H9 (cell line): ENCODE measurements at regions not wholly inside any gene's neighbourhood (a gene's known extent, or its start where the extent isn't known, plus 50 kb on each side); places are given as distances from the start of the nearest gene placed in this dataset.

Experiments
- DNase-seq: peaks from one replicate; pipeline ENCODE4 v3.0.0-alpha.2; 2017
- H2AFZ ChIP-seq: one replicate; pipeline ENCODE4 v1.6.1; 2013; ENCODE audit warnings: mild to moderate bottlenecking, low read length, control low read depth, moderate library complexity
- H2AK5ac ChIP-seq: 2 replicates; pipeline ENCODE4 v1.6.1; 2013; ENCODE audit warnings: low read length, control low read depth, mixed read lengths; ENCODE audit not compliant: insufficient read length
- H2BK120ac ChIP-seq: one replicate; pipeline ENCODE4 v1.6.1; 2013; ENCODE audit warnings: low read depth, mild to moderate bottlenecking, low read length, control low read depth, inconsistent platforms; ENCODE audit not compliant: poor library complexity, severe bottlenecking
- H2BK12ac ChIP-seq: 2 replicates; pipeline ENCODE4 v1.6.1; 2013; ENCODE audit warnings: low read length, control low read depth, mixed read lengths, low read depth; ENCODE audit not compliant: insufficient read length
- H2BK15ac ChIP-seq: 2 replicates; pipeline ENCODE4 v1.6.1; 2013; ENCODE audit warnings: low read depth, low read length, control low read depth
- H2BK20ac ChIP-seq: one replicate; pipeline ENCODE4 v1.6.1; 2013; ENCODE audit warnings: low read depth, mild to moderate bottlenecking, low read length, control low read depth, inconsistent platforms; ENCODE audit not compliant: poor library complexity, severe bottlenecking
- H2BK5ac ChIP-seq: 2 replicates; pipeline ENCODE4 v1.6.1; 2013; ENCODE audit warnings: low read length, control low read depth, mixed read lengths; ENCODE audit not compliant: insufficient read length
- H3K14ac ChIP-seq: 2 replicates; pipeline ENCODE4 v1.6.1; 2013; ENCODE audit warnings: low read length, control low read depth; ENCODE audit not compliant: insufficient read depth
- H3K18ac ChIP-seq: 2 replicates; pipeline ENCODE4 v1.6.1; 2013; ENCODE audit warnings: low read depth, mild to moderate bottlenecking, mixed read lengths, low read length, control low read depth; ENCODE audit not compliant: insufficient read length
- H3K23ac ChIP-seq: 2 replicates; pipeline ENCODE4 v1.6.1; 2013; ENCODE audit warnings: low read length, control low read depth, mixed read lengths, low read depth; ENCODE audit not compliant: insufficient read length
- H3K23me2 ChIP-seq: 2 replicates; pipeline ENCODE4 v1.6.1; 2013; ENCODE audit warnings: low read depth, mild to moderate bottlenecking, mixed read lengths, low read length, control low read depth; ENCODE audit not compliant: insufficient read length, poor library complexity, severe bottlenecking
- H3K27ac ChIP-seq: 2 replicates; pipeline ENCODE4 v1.5.1; 2013; ENCODE audit warnings: low read length, control low read depth, mixed read lengths, low read depth; ENCODE audit not compliant: insufficient read length
- H3K27me3 ChIP-seq: 2 replicates; pipeline ENCODE4 v1.6.1; 2013; ENCODE audit warnings: low read length, control low read depth, inconsistent platforms; ENCODE audit not compliant: insufficient read depth
- H3K4ac ChIP-seq: 2 replicates; pipeline ENCODE4 v1.6.1; 2013; ENCODE audit warnings: low read depth, mild to moderate bottlenecking, control low read depth, inconsistent platforms, low read length, moderate library complexity
- H3K4me1 ChIP-seq: 2 replicates; pipeline ENCODE4 v1.6.1; 2013; ENCODE audit warnings: low read length, control low read depth, inconsistent platforms; ENCODE audit not compliant: insufficient read depth
- H3K4me2 ChIP-seq: 2 replicates; pipeline ENCODE4 v1.6.1; 2013; ENCODE audit warnings: low read length, control low read depth, mixed read lengths; ENCODE audit not compliant: insufficient read length, insufficient read depth
- H3K56ac ChIP-seq: 2 replicates; pipeline ENCODE4 v1.6.1; 2013; ENCODE audit warnings: low read depth, mild to moderate bottlenecking, mixed read lengths, low read length, control low read depth; ENCODE audit not compliant: insufficient read length
- H3K79me1 ChIP-seq: 2 replicates; pipeline ENCODE4 v1.6.1; 2013; ENCODE audit warnings: low read depth, mild to moderate bottlenecking, moderate library complexity, low read length, control low read depth, inconsistent platforms; ENCODE audit not compliant: insufficient read depth, poor library complexity, severe bottlenecking
- H3K79me2 ChIP-seq: 2 replicates; pipeline ENCODE4 v1.6.1; 2013; ENCODE audit warnings: low read length, control low read depth, inconsistent platforms; ENCODE audit not compliant: insufficient read depth
- H3K9ac ChIP-seq: 2 replicates; pipeline ENCODE4 v1.6.1; 2013; ENCODE audit warnings: low read length, control low read depth, mixed read lengths; ENCODE audit not compliant: insufficient read length; ENCODE audit errors: extremely low read depth
- H3K9me3 ChIP-seq: one replicate; pipeline ENCODE4 v1.6.1; 2013; ENCODE audit warnings: low read depth, low read length, inconsistent platforms; ENCODE audit not compliant: control insufficient read depth
- H3T11ph ChIP-seq: one replicate; pipeline ENCODE4 v1.6.1; 2013; ENCODE audit warnings: mild to moderate bottlenecking, low read length, control low read depth, inconsistent platforms
- H4K20me1 ChIP-seq: one replicate; pipeline ENCODE4 v1.6.1; 2013; ENCODE audit not compliant: control insufficient read depth, insufficient read length, insufficient read depth
- H4K5ac ChIP-seq: 2 replicates; pipeline ENCODE4 v1.6.1; 2013; ENCODE audit warnings: low read depth, mild to moderate bottlenecking, mixed read lengths, low read length, control low read depth; ENCODE audit not compliant: insufficient read length
- H4K8ac ChIP-seq: replicated peaks from 2 replicates; pipeline ENCODE4 v1.6.1; 2013; ENCODE audit warnings: low read length, control low read depth, mixed read lengths, low read depth; ENCODE audit not compliant: insufficient read length
- H4K91ac ChIP-seq: 2 replicates; pipeline ENCODE4 v1.6.1; 2013; ENCODE audit warnings: low read depth, mild to moderate bottlenecking, moderate library complexity, mixed read lengths, low read length, control low read depth; ENCODE audit not compliant: insufficient read length
- H3K27ac Mint-ChIP-seq, 3 experiments: 2 replicates in 2 of 3; 3 replicates in 1 of 3; pipeline ENCODE4 v1.8.0; 2020 to 2021; ENCODE audit warnings: mixed read lengths in 3 of 3, mild to moderate bottlenecking in 1 of 3, moderate library complexity in 1 of 3
- H3K27me3 Mint-ChIP-seq: 2 replicates; pipeline ENCODE4 v1.8.0; 2021; ENCODE audit warnings: low read depth, mild to moderate bottlenecking, moderate library complexity, mixed read lengths
- H3K36me3 Mint-ChIP-seq, 3 experiments: 2 replicates in 2 of 3; 3 replicates in 1 of 3; pipeline ENCODE4 v1.8.0; 2020 to 2021; ENCODE audit warnings: low read depth in 3 of 3, mixed read lengths in 3 of 3; ENCODE audit not compliant: insufficient read depth in 1 of 3
- H3K4me1 Mint-ChIP-seq, 2 experiments: 2 replicates each; pipeline ENCODE4 v1.8.0; 2020; ENCODE audit warnings: mixed read lengths in 2 of 2
- H3K4me3 Mint-ChIP-seq, 2 experiments: 2 replicates in 1 of 2; 3 replicates in 1 of 2; pipeline ENCODE4 v1.8.0; 2020 to 2021; ENCODE audit warnings: mild to moderate bottlenecking in 2 of 2, mixed read lengths in 2 of 2, moderate library complexity in 1 of 2
- H3K9me3 Mint-ChIP-seq, 2 experiments: 2 replicates in 1 of 2; 3 replicates in 1 of 2; pipeline ENCODE4 v1.8.0; 2020; ENCODE audit warnings: mild to moderate bottlenecking in 2 of 2, mixed read lengths in 2 of 2, moderate library complexity in 1 of 2
- WGBS: extraction: QIAGEN DNeasy Blood & Tissue Kit; methylation state at CpG from one replicate; pipeline ENCODE4 v1.1.7; 2013; ENCODE audit warnings: missing lambda C conversion rate, low lambda C conversion rate, mixed read lengths; ENCODE audit not compliant: insufficient read length; ENCODE audit errors: extremely low coverage; 5-methylcytosine and 5-hydroxymethylcytosine counted together
- TF ChIP-seq, protein P1 (sequence below): fragments of 200-600 bp; sonication (generic); conservative IDR thresholded peaks from 3 replicates; pipeline ENCODE4 v1.8.0; 2021; ENCODE audit warnings: antibody characterized with exemption, mild to moderate bottlenecking

- H3K18ac ChIP-seq = no peak overlapping the region
- no peak overlapping the region for H2BK15ac ChIP-seq
- no peak overlapping the region for H2BK20ac ChIP-seq
- H3K27ac ChIP-seq = no peak overlapping the region
- WGBS = no CpG with 5 or more reads among the region's 9 CpGs
- no peak for DNase-seq
- no peak overlapping the region for H2BK120ac ChIP-seq
- peaks cover 14% of the 10 kb centered on the region; the same call in 1 of the 2 replicates for H3K4me1 ChIP-seq
- H3K4ac ChIP-seq = no peak overlapping the region
- H3T11ph ChIP-seq = no peak overlapping the region
- TF ChIP-seq, protein P1, sequence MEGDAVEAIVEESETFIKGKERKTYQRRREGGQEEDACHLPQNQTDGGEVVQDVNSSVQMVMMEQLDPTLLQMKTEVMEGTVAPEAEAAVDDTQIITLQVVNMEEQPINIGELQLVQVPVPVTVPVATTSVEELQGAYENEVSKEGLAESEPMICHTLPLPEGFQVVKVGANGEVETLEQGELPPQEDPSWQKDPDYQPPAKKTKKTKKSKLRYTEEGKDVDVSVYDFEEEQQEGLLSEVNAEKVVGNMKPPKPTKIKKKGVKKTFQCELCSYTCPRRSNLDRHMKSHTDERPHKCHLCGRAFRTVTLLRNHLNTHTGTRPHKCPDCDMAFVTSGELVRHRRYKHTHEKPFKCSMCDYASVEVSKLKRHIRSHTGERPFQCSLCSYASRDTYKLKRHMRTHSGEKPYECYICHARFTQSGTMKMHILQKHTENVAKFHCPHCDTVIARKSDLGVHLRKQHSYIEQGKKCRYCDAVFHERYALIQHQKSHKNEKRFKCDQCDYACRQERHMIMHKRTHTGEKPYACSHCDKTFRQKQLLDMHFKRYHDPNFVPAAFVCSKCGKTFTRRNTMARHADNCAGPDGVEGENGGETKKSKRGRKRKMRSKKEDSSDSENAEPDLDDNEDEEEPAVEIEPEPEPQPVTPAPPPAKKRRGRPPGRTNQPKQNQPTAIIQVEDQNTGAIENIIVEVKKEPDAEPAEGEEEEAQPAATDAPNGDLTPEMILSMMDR = no peak
- H2AFZ ChIP-seq = no peak overlapping the region
- no peak overlapping the region for H3K23ac ChIP-seq
- no peak overlapping the region for H2AK5ac ChIP-seq
- H3K4me2 ChIP-seq = no peak overlapping the region
- Mint-ChIP-seq H3K4me1 (peaks cover 26 to 30% of the 10 kb centered on the region in 2 experiments), H3K27ac (peak overlapping the region in 1 of 3 experiments; percentile 60; a peak in 1 of 7 replicates), H3K9me3 (no peaks in the 10 kb centered on the region; a peak in 1 of 5 replicates), H3K4me3 (no peak overlapping the region), H3K36me3 (no peaks in the 10 kb centered on the region; a peak in 1 of 7 replicates), H3K27me3 (no peaks in the 10 kb centered on the region)
- no peak overlapping the region for H3K14ac ChIP-seq
- no peak overlapping the region for H4K5ac ChIP-seq
- H3K9me3 ChIP-seq = no peaks in the 10 kb centered on the region
- H3K56ac ChIP-seq = no peak overlapping the region
- no peaks in the 10 kb centered on the region for H3K79me1 ChIP-seq
- no peak overlapping the region for H3K9ac ChIP-seq
- H3K23me2 ChIP-seq = no peaks in the 10 kb centered on the region
- no peak overlapping the region for H2BK5ac ChIP-seq
- no peaks in the 10 kb centered on the region for H3K79me2 ChIP-seq
- H4K20me1 ChIP-seq = no peaks in the 10 kb centered on the region
- no peak overlapping the region for H2BK12ac ChIP-seq
- no peak overlapping the region for H4K8ac ChIP-seq
- no peak overlapping the region for H4K91ac ChIP-seq
- no peaks in the 10 kb centered on the region for H3K27me3 ChIP-seq
Observed at GRCh38 chr7:28239823-28240204, 59.2 kb upstream of the JAZF1 start.
